Keratinocyte (primary cell): ENCODE measurements at regions not wholly inside any gene's neighbourhood (a gene's known extent, or its start where the extent isn't known, plus 50 kb on each side); places are given as distances from the start of the nearest gene placed in this dataset.

Source experiments
- CTCF ChIP-seq, 3 experiments: IDR thresholded peaks in 1 of 3; conservative IDR thresholded peaks in 1 of 3; optimal IDR thresholded peaks in 1 of 3; 2 replicates in 2 of 3; 3 replicates in 1 of 3; pipeline versions ENCODE3 to v1.5.1; 2011; ENCODE audit warnings: low read length in 3 of 3, mild to moderate bottlenecking in 3 of 3, moderate library complexity in 2 of 3, control low read depth in 1 of 3, inconsistent platforms in 1 of 3; ENCODE audit not compliant: insufficient read depth in 2 of 3; ENCODE audit errors: extremely low read depth in 1 of 3
- EZH2 ChIP-seq: IDR thresholded peaks from one replicate; pipeline ENCODE4 v1.6.1; 2012; ENCODE audit warnings: inconsistent platforms, mild to moderate bottlenecking, low read length, moderate library complexity

GRCh38 chr7:42639930-42640329, 271.9 kb downstream of the C7orf25 start:
- TF ChIP-seq EZH2, result no peak
- peak in 1 of 3 experiments; percentile 1 for TF ChIP-seq CTCF (optimal IDR thresholded peaks at IDR 0.05 in 1 of 3, IDR thresholded peaks at IDR 0.05 in 1 of 3, conservative IDR thresholded peaks at IDR 0.05 in 1 of 3; ENCODE audit: extremely low read depth in 1 of 3, insufficient read depth in 2 of 3, low read length in 3 of 3)
